Cardiac fibroblast (primary cell): ENCODE measurements at regions not wholly inside any gene's neighbourhood (a gene's known extent, or its start where the extent isn't known, plus 50 kb on each side); places are given as distances from the start of the nearest gene placed in this dataset.

Source experiments
- DNase-seq, 2 donors: peaks; one replicate each; pipeline versions ENCODE4 v3.0.0 to v3.0.0-alpha.2; 2010; ENCODE audit warnings: low read depth in 2 of 2
- H3K4me3 ChIP-seq, 2 donors: replicated peaks in 1 of 2; 1 replicate in 1 of 2; 2 replicates in 1 of 2; pipeline ENCODE4 v1.5.1; 2011; ENCODE audit warnings: low read depth in 2 of 2, low read length in 2 of 2, mild to moderate bottlenecking in 2 of 2, moderate library complexity in 1 of 2
- TF ChIP-seq, protein P1 (sequence below): IDR thresholded peaks from one replicate; pipeline ENCODE4 v1.5.1; 2011; ENCODE audit warnings: low read depth, mild to moderate bottlenecking, low read length, inconsistent platforms

DNA sequence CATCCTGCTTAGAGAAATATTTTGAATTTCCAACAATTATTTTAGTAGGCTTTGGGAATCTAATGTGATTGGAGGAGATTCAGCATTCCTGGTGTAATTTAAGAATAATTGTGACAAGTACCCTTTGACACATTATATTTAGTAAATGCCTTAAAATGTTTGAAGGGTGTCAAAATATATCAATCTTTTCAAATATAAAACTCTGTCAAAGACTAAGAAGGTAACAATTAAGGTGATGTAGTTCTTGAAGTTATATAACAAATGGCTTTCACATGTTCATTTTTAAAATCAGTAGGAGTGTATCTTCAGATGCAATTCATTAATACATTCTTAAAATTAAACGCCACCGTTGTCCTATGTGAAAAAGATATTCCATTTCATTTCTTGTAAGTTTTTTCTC, 1977.1 kb upstream of the CDH9 start:
- no peak overlapping the region for H3K4me3 ChIP-seq
- no peak for DNase-seq
- TF ChIP-seq, protein P1, sequence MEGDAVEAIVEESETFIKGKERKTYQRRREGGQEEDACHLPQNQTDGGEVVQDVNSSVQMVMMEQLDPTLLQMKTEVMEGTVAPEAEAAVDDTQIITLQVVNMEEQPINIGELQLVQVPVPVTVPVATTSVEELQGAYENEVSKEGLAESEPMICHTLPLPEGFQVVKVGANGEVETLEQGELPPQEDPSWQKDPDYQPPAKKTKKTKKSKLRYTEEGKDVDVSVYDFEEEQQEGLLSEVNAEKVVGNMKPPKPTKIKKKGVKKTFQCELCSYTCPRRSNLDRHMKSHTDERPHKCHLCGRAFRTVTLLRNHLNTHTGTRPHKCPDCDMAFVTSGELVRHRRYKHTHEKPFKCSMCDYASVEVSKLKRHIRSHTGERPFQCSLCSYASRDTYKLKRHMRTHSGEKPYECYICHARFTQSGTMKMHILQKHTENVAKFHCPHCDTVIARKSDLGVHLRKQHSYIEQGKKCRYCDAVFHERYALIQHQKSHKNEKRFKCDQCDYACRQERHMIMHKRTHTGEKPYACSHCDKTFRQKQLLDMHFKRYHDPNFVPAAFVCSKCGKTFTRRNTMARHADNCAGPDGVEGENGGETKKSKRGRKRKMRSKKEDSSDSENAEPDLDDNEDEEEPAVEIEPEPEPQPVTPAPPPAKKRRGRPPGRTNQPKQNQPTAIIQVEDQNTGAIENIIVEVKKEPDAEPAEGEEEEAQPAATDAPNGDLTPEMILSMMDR: no peak

- DNase-seq: peak in 1 of 2 donors; percentile 0
- no peak overlapping the region for H3K4me3 ChIP-seq
- TF ChIP-seq, protein P1: no peak
Observed at GRCh38 chr5:29005386-29005785, 1967.0 kb upstream of the CDH9 start.

- TF ChIP-seq, protein P1: no peak
- no peak for DNase-seq
- no peak overlapping the region for H3K4me3 ChIP-seq
Observed at GRCh38 chr5:29002481-29002880, 1964.1 kb upstream of the CDH9 start.

DNA sequence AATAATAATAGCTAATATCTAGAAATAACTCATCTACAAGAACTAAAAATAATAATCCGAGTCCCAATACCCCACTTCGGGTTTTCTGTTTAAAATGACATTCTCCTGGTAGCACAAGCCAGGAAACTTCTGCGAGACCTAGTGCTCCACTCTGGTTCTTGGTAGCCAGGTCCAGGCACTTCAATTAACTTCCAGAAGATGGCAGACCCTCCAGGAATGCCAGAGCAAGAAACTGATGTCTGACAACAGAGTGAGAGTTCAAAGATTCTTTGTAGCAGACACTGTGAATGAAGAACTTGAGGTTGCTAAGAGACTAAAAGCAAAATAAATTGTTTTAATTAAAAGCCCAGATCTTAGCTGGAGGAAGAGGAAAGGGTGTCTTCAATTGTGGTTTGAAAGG, 1963.3 kb upstream of the CDH9 start:
- TF ChIP-seq, protein P1: no peak
- no peak for DNase-seq
- H3K4me3 ChIP-seq: no peak overlapping the region

- no peak overlapping the region for H3K4me3 ChIP-seq
- TF ChIP-seq, protein P1: no peak
- no peak for DNase-seq
Observed at GRCh38 chr5:28984639-28985038, 1946.3 kb upstream of the CDH9 start.

DNA sequence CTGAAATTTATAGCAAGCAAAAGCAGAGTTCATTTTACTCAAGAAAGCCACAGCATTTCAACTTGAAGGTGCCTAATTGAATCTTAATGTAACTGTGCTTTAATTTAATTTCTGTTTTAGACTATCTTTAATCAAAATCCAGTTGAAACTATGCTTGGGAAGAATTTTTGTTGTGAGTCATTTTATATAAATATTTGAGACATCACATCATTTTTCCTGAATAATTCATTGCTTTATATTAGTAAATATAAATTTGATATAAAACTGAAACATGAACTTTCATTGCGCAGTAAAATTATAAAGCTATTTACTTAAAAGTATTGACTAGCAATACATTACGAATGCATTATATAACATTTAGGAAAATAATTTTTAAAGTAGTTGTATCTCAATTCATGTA, 1937.1 kb upstream of the CDH9 start:
- no peak overlapping the region for H3K4me3 ChIP-seq
- TF ChIP-seq, protein P1: no peak
- no peak for DNase-seq

GRCh38 chr5:28967848-28968247, 1929.5 kb upstream of the CDH9 start:
- DNase-seq: no peak
- TF ChIP-seq, protein P1: no peak
- H3K4me3 ChIP-seq: no peak overlapping the region
